GM18907 (cell line): ENCODE measurements at regions not wholly inside any gene's neighbourhood (a gene's known extent, or its start where the extent isn't known, plus 50 kb on each side); places are given as distances from the start of the nearest gene placed in this dataset.
A peak's percentile ranks its signal among the peaks of the same experiment; 100 is the strongest.

Experiments used
- ATAC-seq: cut with Tn5 transposase; IDR thresholded peaks from one replicate; pipeline ENCODE4 v1.9.1; 2021; ENCODE audit warnings: mild to moderate bottlenecking, moderate library complexity; ENCODE audit not compliant: unreplicated experiment

- ATAC-seq, result no peak
Measured at GRCh38 chr20:6693178-6693807, 74.2 kb upstream of the BMP2 start.

- ATAC-seq, result no peak
Measured at GRCh38 chr20:6692566-6693173, 74.8 kb upstream of the BMP2 start.

- no peak for ATAC-seq
Measured at GRCh38 chr20:6691516-6691915, 76.0 kb upstream of the BMP2 start.

- no peak for ATAC-seq
Measured at GRCh38 chr20:6689339-6689973, 78.0 kb upstream of the BMP2 start.

- ATAC-seq, result peak; percentile 95
Measured at GRCh38 chr20:6686171-6686570, 81.3 kb upstream of the BMP2 start.

- ATAC-seq, result no peak
Measured at GRCh38 chr20:6685626-6686025, 81.9 kb upstream of the BMP2 start.

- no peak for ATAC-seq
Measured at GRCh38 chr20:6685181-6685582, 82.3 kb upstream of the BMP2 start.

- no peak for ATAC-seq
Measured at GRCh38 chr20:6683021-6683977, 84.2 kb upstream of the BMP2 start.

- no peak for ATAC-seq
Measured at GRCh38 chr20:6680854-6681253, 86.6 kb upstream of the BMP2 start.

GRCh38 chr20:6680441-6680840 is 87.0 kb upstream of the BMP2 start:
- ATAC-seq, result no peak

- no peak for ATAC-seq
Measured at GRCh38 chr20:6679086-6679485, 88.4 kb upstream of the BMP2 start.

- ATAC-seq, result no peak
Measured at GRCh38 chr20:6678101-6678500, 89.4 kb upstream of the BMP2 start.

GRCh38 chr20:6674831-6675230 is 92.7 kb upstream of the BMP2 start:
- ATAC-seq, result no peak

GRCh38 chr20:6673071-6673470 is 94.4 kb upstream of the BMP2 start:
- no peak for ATAC-seq

GRCh38 chr20:6671829-6672228 is 95.7 kb upstream of the BMP2 start:
- ATAC-seq, result no peak

- ATAC-seq, result no peak
Measured at GRCh38 chr20:6668546-6668945, 98.9 kb upstream of the BMP2 start.

GRCh38 chr20:6665621-6666355 is 101.7 kb upstream of the BMP2 start:
- no peak for ATAC-seq

- no peak for ATAC-seq
Measured at GRCh38 chr20:6665161-6665560, 102.3 kb upstream of the BMP2 start.

GRCh38 chr20:6664574-6664973 is 102.9 kb upstream of the BMP2 start:
- ATAC-seq, result no peak

GRCh38 chr20:6663751-6664388 is 103.6 kb upstream of the BMP2 start:
- no peak for ATAC-seq
